ENCODE measurements at regions not wholly inside any gene's neighbourhood (a gene's known extent, or its start where the extent isn't known, plus 50 kb on each side); places are given as distances from the start of the nearest gene placed in this dataset.
A peak's percentile ranks its signal among the peaks of the same experiment; 100 is the strongest.

DNA sequence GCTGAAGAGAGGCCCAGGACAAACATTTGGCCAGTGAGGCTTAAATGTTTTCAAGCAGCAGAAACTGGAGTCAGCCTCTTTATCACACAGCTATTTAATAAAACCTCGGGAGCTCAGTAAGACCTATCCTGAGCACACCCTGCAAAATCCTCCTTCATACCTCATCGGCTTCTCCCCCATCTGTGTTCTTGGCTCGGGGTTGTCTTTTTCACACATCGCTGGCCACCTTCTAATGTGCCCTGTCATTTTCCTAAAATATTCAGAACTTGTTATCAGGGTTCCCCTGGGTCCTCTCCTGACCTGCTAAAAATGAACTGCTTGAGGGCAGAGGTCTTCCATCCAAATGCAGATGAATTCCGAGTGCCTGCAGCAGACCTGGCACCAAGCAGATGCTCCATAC lies 310.3 kb upstream of the AKR1E2 start:
- intact Hi-C loops (cut with DNase I; ENCODE audit: low total_unique reads) = loop anchor here (10.0 kb wide), 1 partner anchor 139 kb away; no protein-coding TSS in a partner anchor
- DNase-seq = no peak

DNA sequence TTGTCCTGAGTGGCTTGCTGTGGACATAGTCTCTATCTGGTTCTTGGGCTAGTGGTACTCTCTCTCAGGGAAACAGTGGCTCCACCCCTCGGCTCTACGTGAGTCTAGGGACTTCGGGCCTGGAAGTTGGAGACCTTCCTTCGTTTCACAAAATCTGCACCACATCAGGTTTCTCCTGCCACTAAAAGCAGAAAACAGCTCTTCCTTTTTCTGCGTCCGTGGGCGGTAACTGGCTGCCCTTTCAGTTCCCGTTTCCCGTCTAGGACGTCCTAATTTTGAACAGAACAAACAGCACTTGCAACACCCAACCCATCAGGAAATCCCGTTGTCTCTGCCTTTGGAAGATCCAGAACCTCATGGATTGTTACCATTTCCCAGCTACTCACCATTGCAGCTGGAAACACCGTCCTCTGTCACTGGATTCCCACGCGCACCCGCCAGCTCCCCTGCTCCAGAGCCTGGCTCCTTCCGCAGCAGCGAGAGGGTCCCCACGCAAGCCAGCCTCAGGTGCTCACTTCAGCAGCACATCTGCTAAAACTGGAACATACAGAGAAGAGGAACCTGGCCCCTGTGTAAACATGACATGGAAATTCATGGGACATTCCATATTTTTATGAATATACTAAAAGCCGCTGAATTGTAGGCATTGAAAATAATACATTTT lies 311.4 kb upstream of the AKR1E2 start:
- H3K27me3 ChIP-seq = no peaks in the 10 kb centered on the region
- peaks cover 0 to 18% (median 10%) of the 10 kb centered on the region in 4 donors for H3K4me1 ChIP-seq
- peak; percentile 73 to 78 for DNase-seq
- H3K9me3 ChIP-seq = no peaks in the 10 kb centered on the region
- TF ChIP-seq, protein P1, sequence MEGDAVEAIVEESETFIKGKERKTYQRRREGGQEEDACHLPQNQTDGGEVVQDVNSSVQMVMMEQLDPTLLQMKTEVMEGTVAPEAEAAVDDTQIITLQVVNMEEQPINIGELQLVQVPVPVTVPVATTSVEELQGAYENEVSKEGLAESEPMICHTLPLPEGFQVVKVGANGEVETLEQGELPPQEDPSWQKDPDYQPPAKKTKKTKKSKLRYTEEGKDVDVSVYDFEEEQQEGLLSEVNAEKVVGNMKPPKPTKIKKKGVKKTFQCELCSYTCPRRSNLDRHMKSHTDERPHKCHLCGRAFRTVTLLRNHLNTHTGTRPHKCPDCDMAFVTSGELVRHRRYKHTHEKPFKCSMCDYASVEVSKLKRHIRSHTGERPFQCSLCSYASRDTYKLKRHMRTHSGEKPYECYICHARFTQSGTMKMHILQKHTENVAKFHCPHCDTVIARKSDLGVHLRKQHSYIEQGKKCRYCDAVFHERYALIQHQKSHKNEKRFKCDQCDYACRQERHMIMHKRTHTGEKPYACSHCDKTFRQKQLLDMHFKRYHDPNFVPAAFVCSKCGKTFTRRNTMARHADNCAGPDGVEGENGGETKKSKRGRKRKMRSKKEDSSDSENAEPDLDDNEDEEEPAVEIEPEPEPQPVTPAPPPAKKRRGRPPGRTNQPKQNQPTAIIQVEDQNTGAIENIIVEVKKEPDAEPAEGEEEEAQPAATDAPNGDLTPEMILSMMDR (IDR thresholded peaks at IDR 0.05) = no peak
- no peak overlapping the region for H3K4me3 ChIP-seq
- H3K36me3 ChIP-seq = no peaks in the 10 kb centered on the region
- H3K27ac ChIP-seq = peak overlapping the region; percentile 52 to 65
- intact Hi-C loops (cut with DNase I; ENCODE audit: low total_unique reads) = loop anchor here (10.0 kb wide), 1 partner anchor 140 kb away; no protein-coding TSS in a partner anchor

More for the DNA sequence above, 310.3 kb upstream of the AKR1E2 start:
- TF ChIP-seq, protein P1 (IDR thresholded peaks at IDR 0.05) = no peak
- Histone ChIP-seq H3K36me3 (no peaks in the 10 kb centered on the region), H3K4me3 (no peak overlapping the region), H3K27ac (peak overlapping the region in 1 of 2 donors; percentile 13), H3K9me3 (no peaks in the 10 kb centered on the region), H3K27me3 (no peaks in the 10 kb centered on the region), H3K4me1 (peaks cover 0 to 23% (median 10%) of the 10 kb centered on the region in 4 donors)

DNA sequence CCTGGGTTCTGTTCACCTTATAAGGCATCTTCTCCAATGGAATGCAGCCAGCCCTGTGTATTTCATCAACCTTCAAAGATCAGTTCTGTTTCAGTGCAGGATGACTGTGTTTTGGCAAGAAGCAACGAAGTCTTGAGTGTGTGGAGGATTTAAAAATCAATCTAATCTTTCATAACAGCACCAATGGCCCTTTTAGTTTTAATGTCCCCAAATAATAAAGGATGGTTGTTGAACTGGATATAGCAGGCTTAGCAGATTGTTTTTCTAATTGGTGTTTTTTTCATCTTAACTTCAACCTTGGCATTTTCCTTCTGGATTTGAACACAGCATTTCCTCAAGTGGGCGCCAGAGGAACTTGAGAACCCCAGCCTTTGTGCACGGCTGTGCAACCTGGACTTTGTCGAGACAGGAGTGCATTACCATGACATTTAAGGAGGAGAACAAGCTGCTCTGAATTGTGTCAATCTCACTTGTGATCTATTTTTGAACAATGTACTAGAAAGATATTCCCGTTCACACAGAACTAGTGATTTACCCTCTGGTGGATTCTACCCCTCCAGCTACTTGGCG lies 313.3 kb upstream of the AKR1E2 start:
- Histone ChIP-seq H3K36me3 (no peaks in the 10 kb centered on the region), H3K4me1 (peaks cover 0 to 18% (median 10%) of the 10 kb centered on the region in 4 donors), H3K4me3 (no peak overlapping the region), H3K9me3 (no peaks in the 10 kb centered on the region), H3K27ac (no peak overlapping the region), H3K27me3 (no peaks in the 10 kb centered on the region)
- DNase-seq = no peak
- TF ChIP-seq, protein P1 (IDR thresholded peaks at IDR 0.05) = peak in 1 of 2 experiments; percentile 36
- intact Hi-C loops (cut with DNase I; ENCODE audit: low total_unique reads) = loop anchor here (10.0 kb wide), 1 partner anchor 142 kb away; no protein-coding TSS in a partner anchor

DNA sequence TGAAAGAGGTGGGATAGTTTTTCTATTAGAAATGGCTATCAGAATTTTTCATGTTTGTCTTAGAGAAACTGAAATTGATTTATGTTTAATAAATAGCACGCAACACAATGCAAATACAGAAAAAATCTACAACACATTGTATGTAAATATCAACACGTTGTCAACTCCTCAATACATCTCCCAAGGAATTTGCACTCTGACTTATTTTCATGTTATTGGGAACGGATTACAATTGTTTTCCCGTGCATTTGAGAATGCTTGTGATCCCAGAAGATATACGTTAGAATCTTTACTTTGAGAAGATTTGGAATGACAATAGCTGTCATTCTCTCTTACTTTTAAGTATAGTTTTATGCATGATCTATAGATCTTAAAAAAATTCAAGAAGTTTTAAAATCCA lies 313.8 kb upstream of the AKR1E2 start:
- Histone ChIP-seq H3K27ac (no peak overlapping the region), H3K36me3 (no peaks in the 10 kb centered on the region), H3K4me3 (no peak overlapping the region), H3K9me3 (no peaks in the 10 kb centered on the region), H3K4me1 (peaks cover 0 to 18% (median 10%) of the 10 kb centered on the region in 4 donors), H3K27me3 (no peaks in the 10 kb centered on the region)
- no peak for DNase-seq
- intact Hi-C loops (cut with DNase I; ENCODE audit: low total_unique reads) = loop anchor here (10.0 kb wide), 1 partner anchor 143 kb away; no protein-coding TSS in a partner anchor
- TF ChIP-seq, protein P1 (IDR thresholded peaks at IDR 0.05) = no peak

DNA sequence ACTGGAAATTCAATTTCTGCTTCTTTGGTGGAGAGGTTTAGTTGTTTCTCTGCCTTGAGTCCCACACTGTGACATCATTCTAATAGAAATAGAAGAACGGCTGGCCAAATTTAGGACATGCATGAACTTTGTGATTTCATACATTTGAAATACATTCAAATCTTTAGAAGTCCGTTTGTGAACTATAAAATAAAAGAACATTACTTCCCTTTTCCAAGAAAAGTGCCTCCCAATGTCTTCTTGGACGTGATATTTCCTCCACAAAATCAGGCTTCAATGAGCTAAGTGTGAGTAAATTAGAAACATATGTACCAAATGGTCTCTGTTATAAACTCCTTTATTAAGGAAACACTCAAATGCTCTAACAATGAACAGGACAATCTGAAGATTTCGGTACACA lies 314.5 kb upstream of the AKR1E2 start:
- Histone ChIP-seq H3K27me3 (no peaks in the 10 kb centered on the region), H3K27ac (no peak overlapping the region), H3K36me3 (no peaks in the 10 kb centered on the region), H3K4me3 (no peak overlapping the region), H3K9me3 (no peaks in the 10 kb centered on the region), H3K4me1 (peaks cover 0 to 21% (median 10%) of the 10 kb centered on the region in 4 donors)
- no peak for DNase-seq
- intact Hi-C loops (cut with DNase I; ENCODE audit: low total_unique reads) = loop anchor here (10.0 kb wide), 1 partner anchor 143 kb away; no protein-coding TSS in a partner anchor
- TF ChIP-seq, protein P1 (IDR thresholded peaks at IDR 0.05) = no peak
